SK-N-SH (cell line): ENCODE measurements at regions not wholly inside any gene's neighbourhood (a gene's known extent, or its start where the extent isn't known, plus 50 kb on each side); places are given as distances from the start of the nearest gene placed in this dataset.

Experiments used
- CTCF ChIA-PET: fragments of 300-600, 350-600 bp; formaldehyde crosslinking; extraction: SDS; loops from one replicate; lab custom pipeline; 2021; lab: Yijun Ruan, JAX
- POLR2A ChIA-PET: fragments of 350-600 bp; sonication (Branson Sonifier 250); formaldehyde crosslinking; extraction: SDS; loops from one replicate; lab custom pipeline; 2020; ENCODE audit warnings: antibody characterized with exemption, inconsistent platforms; lab: Yijun Ruan, JAX
- DNase-seq: peaks from one replicate; pipeline ENCODE4 v3.0.0; 2012
- H2AFZ ChIP-seq: fragments of 200-600 bp; sonication (generic); 2 replicates; pipeline ENCODE4 v1.8.1; 2016; ENCODE audit warnings: antibody characterized with exemption, mild to moderate bottlenecking, low read depth
- H3F3A ChIP-seq: fragments of 200-600 bp; sonication (generic); replicated peaks from 2 replicates; pipeline ENCODE3; 2016; ENCODE audit warnings: antibody characterized with exemption, mild to moderate bottlenecking; ENCODE audit not compliant: insufficient read depth
- H3K27ac ChIP-seq, 2 experiments: fragments of 200-500 bp in 1 of 2; fragments of 200-600 bp in 1 of 2; sonication (Bioruptor generic) in 1 of 2; sonication (generic), shearing (Covaris generic) in 1 of 2; 2 replicates each; pipeline versions ENCODE4 v1.5.1 to v1.6.1; 2014 to 2016; ENCODE audit warnings: low read depth in 2 of 2, inconsistent platforms in 1 of 2, low read length in 1 of 2, mild to moderate bottlenecking in 1 of 2, mixed read lengths in 1 of 2
- H3K27me3 ChIP-seq: fragments of 200-600 bp; sonication (generic), shearing (Covaris generic); 2 replicates; pipeline ENCODE4 v1.6.1; 2016; ENCODE audit warnings: mixed run types; ENCODE audit not compliant: insufficient read depth
- H3K36me3 ChIP-seq, 2 experiments: fragments of 200-500 bp in 1 of 2; fragments of 200-600 bp in 1 of 2; sonication (Bioruptor generic) in 1 of 2; sonication (generic) in 1 of 2; replicated peaks in 1 of 2; 2 replicates each; pipeline versions ENCODE3 to v1.5.1; 2014 to 2016; ENCODE audit warnings: low read length in 1 of 2, mild to moderate bottlenecking in 1 of 2; ENCODE audit not compliant: insufficient read depth in 2 of 2, control insufficient read depth in 1 of 2
- H3K4me1 ChIP-seq, 2 experiments: fragments of 200-500 bp in 1 of 2; fragments of 200-600 bp in 1 of 2; sonication (Bioruptor generic) in 1 of 2; sonication (generic), shearing (Covaris generic) in 1 of 2; 2 replicates each; pipeline versions ENCODE4 v1.5.1 to v1.6.1; 2014 to 2016; ENCODE audit warnings: low read depth in 1 of 2, low read length in 1 of 2, mixed run types in 1 of 2; ENCODE audit not compliant: insufficient read depth in 2 of 2, control insufficient read depth in 1 of 2
- H3K4me2 ChIP-seq: fragments of 200-600 bp; sonication (generic), shearing (Covaris generic); 2 replicates; pipeline ENCODE4 v1.6.1; 2017; ENCODE audit warnings: mixed run types
- H3K4me3 ChIP-seq, 2 experiments: fragments of 200-500 bp in 1 of 2; fragments of 200-600 bp in 1 of 2; sonication (Bioruptor generic) in 1 of 2; sonication (generic), shearing (Covaris generic) in 1 of 2; 2 replicates each; pipeline versions ENCODE4 v1.5.1 to v1.8.1; 2014 to 2016; ENCODE audit warnings: low read depth in 2 of 2, inconsistent platforms in 1 of 2, low read length in 1 of 2, mild to moderate bottlenecking in 1 of 2, mixed read lengths in 1 of 2, moderate library complexity in 1 of 2
- H3K79me2 ChIP-seq: fragments of 200-600 bp; sonication (generic); 2 replicates; pipeline ENCODE4 v1.8.1; 2017; ENCODE audit warnings: mild to moderate bottlenecking; ENCODE audit not compliant: insufficient read depth
- H3K9ac ChIP-seq: fragments of 200-600 bp; sonication (generic); 2 replicates; pipeline ENCODE4 v1.6.1; 2017; ENCODE audit warnings: mixed run types
- H3K9me2 ChIP-seq: fragments of 200-600 bp; sonication (generic); 2 replicates; pipeline ENCODE4 v1.6.1; 2017; ENCODE audit warnings: mixed run types
- H3K9me3 ChIP-seq: fragments of 200-600 bp; sonication (generic); 2 replicates; pipeline ENCODE4 v1.6.1; 2017; ENCODE audit warnings: mixed run types, mild to moderate bottlenecking, moderate library complexity
- H4K20me1 ChIP-seq: fragments of 200-600 bp; sonication (generic); 2 replicates; pipeline ENCODE4 v1.6.1; 2017; ENCODE audit warnings: mild to moderate bottlenecking, mixed run types; ENCODE audit not compliant: insufficient read depth
- CHD2 ChIP-seq: fragments of 150-350 bp; IDR thresholded peaks from 2 replicates; pipeline ENCODE4 v1.6.1; 2018; ENCODE audit warnings: low read length; ENCODE audit not compliant: partially characterized antibody
- CTCF ChIP-seq: fragments of 200-600 bp; sonication (generic); IDR thresholded peaks from 2 replicates; pipeline ENCODE4 v1.6.1; 2017; ENCODE audit warnings: antibody characterized with exemption, mild to moderate bottlenecking, moderate library complexity
- FOSL2 ChIP-seq: IDR thresholded peaks from 2 replicates; pipeline ENCODE4 v1.4.0; 2012; ENCODE audit warnings: low read depth, mild to moderate bottlenecking, moderate library complexity, borderline replicate concordance
- FOXJ3 ChIP-seq: sonication (generic); formaldehyde crosslinking; IDR thresholded peaks from 2 replicates; pipeline ENCODE4 v1.5.1; 2020; ENCODE audit warnings: mild to moderate bottlenecking, missing genetic modification reagents
- GABPA ChIP-seq: IDR thresholded peaks from 2 replicates; pipeline ENCODE4 v1.4.0; 2012; ENCODE audit warnings: low read depth, mild to moderate bottlenecking
- GATA2 ChIP-seq: sonication (generic); formaldehyde crosslinking; IDR thresholded peaks from 2 replicates; pipeline ENCODE4 v1.5.0; 2020; ENCODE audit warnings: mild to moderate bottlenecking, missing genetic modification reagents
- POLR2AphosphoS5 ChIP-seq: IDR thresholded peaks from 2 replicates; pipeline ENCODE4 v1.6.1; 2012; ENCODE audit warnings: low read depth, low read length
- RAD21 ChIP-seq: IDR thresholded peaks from 2 replicates; pipeline ENCODE4 v1.6.1; 2012; ENCODE audit warnings: mild to moderate bottlenecking, low read length
- SIN3A ChIP-seq: IDR thresholded peaks from 2 replicates; pipeline ENCODE4 v1.6.1; 2012; ENCODE audit warnings: low read depth, mild to moderate bottlenecking, low read length, moderate library complexity, borderline replicate concordance
- TCF12 ChIP-seq: IDR thresholded peaks from 2 replicates; pipeline ENCODE4 v1.4.0; 2012
- TEAD4 ChIP-seq: IDR thresholded peaks from 2 replicates; pipeline ENCODE4 v1.4.0; 2012; ENCODE audit warnings: mild to moderate bottlenecking, borderline replicate concordance; ENCODE audit not compliant: insufficient read depth
- USF2 ChIP-seq: fragments of 150-350 bp; IDR thresholded peaks from 2 replicates; pipeline ENCODE4 v1.6.1; 2017; ENCODE audit warnings: antibody characterized with exemption, low read length, low read depth, borderline replicate concordance
- YY1 ChIP-seq: IDR thresholded peaks from 2 replicates; pipeline ENCODE4 v1.4.0; 2012; ENCODE audit warnings: low read depth, mild to moderate bottlenecking
- ZBTB33 ChIP-seq: IDR thresholded peaks from 2 replicates; pipeline ENCODE4 v1.4.0; 2012; ENCODE audit warnings: low read depth, borderline replicate concordance
- WGBS: methylation state at CpG from one replicate; pipeline ENCODE4 v1.1.6; 2017; ENCODE audit warnings: low lambda C conversion rate; 5-methylcytosine and 5-hydroxymethylcytosine counted together

- no peaks in the 10 kb centered on the region for H3K9me2 ChIP-seq
- 0 out of 2 replicates have a peak, but pooled peaks cover 4% of the 10 kb centered on the region for H3K9me3 ChIP-seq
- H3K79me2 ChIP-seq = no peaks in the 10 kb centered on the region
- TF ChIP-seq YY1 = no peak
- no peak for TF ChIP-seq CTCF
- no peak for TF ChIP-seq POLR2AphosphoS5
- H3K4me2 ChIP-seq = peak overlapping the region; percentile 39; the same call in 1 of the 2 replicates
- no peak for DNase-seq
- H4K20me1 ChIP-seq = no peaks in the 10 kb centered on the region
- peaks cover 27% of the 10 kb centered on the region for H3F3A ChIP-seq
- peak overlapping the region in 1 of 2 experiments; percentile 70; a peak in 2 of 4 replicates for H3K27ac ChIP-seq
- no peak overlapping the region for H3K9ac ChIP-seq
- ChIA-PET CTCF (no interaction called here), POLR2A (no interaction called here)
- 66% methylated on average over 2 of the region's 2 CpGs for WGBS
- no peak overlapping the region for H2AFZ ChIP-seq
- H3K4me1 ChIP-seq = peaks cover 17 to 25% of the 10 kb centered on the region in 2 experiments
- no peaks in the 10 kb centered on the region for H3K36me3 ChIP-seq
- H3K27me3 ChIP-seq = no peaks in the 10 kb centered on the region
- no peak overlapping the region for H3K4me3 ChIP-seq
These were observed 71.6 kb upstream of the PDC start for GRCh38 chr1:186532466-186532865.

- H3K27me3 ChIP-seq = no peaks in the 10 kb centered on the region
- no peaks in the 10 kb centered on the region for H3K36me3 ChIP-seq
- POLR2A ChIA-PET = no interaction called here
- 50% methylated on average over 1 of the region's 1 CpG for WGBS
- CTCF ChIA-PET = no interaction called here
- H3K27ac ChIP-seq = peak overlapping the region in 1 of 2 experiments; percentile 70; a peak in 2 of 4 replicates
- peaks cover 10 to 17% of the 10 kb centered on the region in 2 experiments for H3K4me1 ChIP-seq
- no peak for DNase-seq
- 0 out of 2 replicates have a peak, but pooled peaks have one; percentile 11 for TF ChIP-seq TCF12
- TF ChIP-seq RAD21 = no peak
- TF ChIP-seq, all 33 proteins: peak for 1
- peak overlapping the region; percentile 53; the same call in 1 of the 2 replicates for H2AFZ ChIP-seq
- H4K20me1 ChIP-seq = no peaks in the 10 kb centered on the region
- H3F3A ChIP-seq = peaks cover 19% of the 10 kb centered on the region
- no peak overlapping the region; the same call in 1 of the 2 replicates for H3K9ac ChIP-seq
- no peaks in the 10 kb centered on the region for H3K79me2 ChIP-seq
- H3K4me3 ChIP-seq = no peak overlapping the region
- 0 out of 2 replicates have a peak, but pooled peaks cover 4% of the 10 kb centered on the region for H3K9me3 ChIP-seq
- no peaks in the 10 kb centered on the region for H3K9me2 ChIP-seq
- peak overlapping the region; percentile 39; the same call in 1 of the 2 replicates for H3K4me2 ChIP-seq
These were observed 70.7 kb upstream of the PDC start for GRCh38 chr1:186531561-186532165.

- DNase-seq = no peak
- 30% methylated on average over 2 of the region's 2 CpGs for WGBS
- Histone ChIP-seq H3K4me3 (no peak overlapping the region), H3K79me2 (no peaks in the 10 kb centered on the region), H3K9ac (no peak overlapping the region), H4K20me1 (no peaks in the 10 kb centered on the region), H3K9me2 (no peaks in the 10 kb centered on the region), H3K4me2 (no peak overlapping the region), H3K27ac (no peak overlapping the region), H2AFZ (no peak overlapping the region), H3K27me3 (no peaks in the 10 kb centered on the region), H3F3A (peaks cover 6% of the 10 kb centered on the region), H3K36me3 (no peaks in the 10 kb centered on the region), H3K9me3 (0 out of 2 replicates have a peak, but pooled peaks cover 4% of the 10 kb centered on the region), H3K4me1 (peaks cover 0 to 6% of the 10 kb centered on the region in 2 experiments; a peak in 2 of 4 replicates)
- CTCF ChIA-PET = no interaction called here
- POLR2A ChIA-PET = no interaction called here
- TF ChIP-seq USF2 (no peak), GATA2 (no peak), CTCF (no peak), ZBTB33 (no peak), FOSL2 (no peak), TEAD4 (no peak), FOXJ3 (CRISPR knock-in tag) (no peak), CHD2 (no peak), SIN3A (no peak), GABPA (no peak)
These were observed 69.2 kb upstream of the PDC start for GRCh38 chr1:186530109-186530508.
